ENCODE measurements at regions not wholly inside any gene's neighbourhood (a gene's known extent, or its start where the extent isn't known, plus 50 kb on each side); places are given as distances from the start of the nearest gene placed in this dataset.

DNA sequence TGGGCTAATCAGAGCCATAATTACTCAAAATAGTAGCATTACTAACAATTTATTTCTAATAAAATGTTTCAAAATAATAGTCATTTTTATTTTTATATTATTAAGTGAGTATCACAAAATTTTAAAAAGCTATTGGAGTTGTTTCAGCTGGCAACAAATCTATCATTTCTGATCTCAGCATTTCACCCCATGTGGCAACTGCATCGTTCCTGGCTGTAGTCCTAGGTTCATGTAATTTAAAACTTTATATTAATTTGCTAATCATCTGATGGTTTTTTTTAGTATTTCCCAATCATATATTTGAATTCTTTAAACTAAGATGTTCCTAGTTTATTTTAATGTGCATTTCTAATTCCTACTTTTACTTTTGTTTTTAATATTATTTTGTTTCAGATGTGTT lies 293.0 kb upstream of the AKR1E2 start:
- Histone ChIP-seq H3K36me3 (ENCODE audit: control insufficient read depth, insufficient read depth, low read length) (no peaks in the 10 kb centered on the region), H3K9me3 (ENCODE audit: control insufficient read depth in 2 of 2, low read length in 2 of 2) (no peaks in the 10 kb centered on the region), H3K27ac (ENCODE audit: insufficient read depth, low read length, poor library complexity, severe bottlenecking) (no peak overlapping the region), H3K4me1 (ENCODE audit: control insufficient read depth, insufficient read depth, low read length, poor library complexity, severe bottlenecking) (no peaks in the 10 kb centered on the region), H3K4me3 (ENCODE audit: low read depth, low read length) (no peak overlapping the region), H3K27me3 (ENCODE audit: control insufficient read depth, insufficient read depth, low read length) (no peaks in the 10 kb centered on the region)
- Mint-ChIP-seq H3K27ac (no peak overlapping the region), H3K36me3 (no peaks in the 10 kb centered on the region), H3K4me1 (no peaks in the 10 kb centered on the region), H3K27me3 (peaks cover 6% of the 10 kb centered on the region), H3K9me3 (peaks cover 0 to 15% (median 2%) of the 10 kb centered on the region in 7 donors), H3K4me3 (no peak overlapping the region)
- DNase-seq: no peak
- ATAC-seq (ENCODE audit: low read depth in 2 of 2): no peak

- Histone ChIP-seq H3K4me3 (ENCODE audit: low read depth, low read length) (no peak overlapping the region), H3K27ac (ENCODE audit: insufficient read depth, low read length, poor library complexity, severe bottlenecking) (no peak overlapping the region), H3K27me3 (ENCODE audit: control insufficient read depth, insufficient read depth, low read length) (no peaks in the 10 kb centered on the region), H3K9me3 (ENCODE audit: control insufficient read depth in 2 of 2, low read length in 2 of 2) (no peaks in the 10 kb centered on the region), H3K36me3 (ENCODE audit: control insufficient read depth, insufficient read depth, low read length) (no peaks in the 10 kb centered on the region), H3K4me1 (ENCODE audit: control insufficient read depth, insufficient read depth, low read length, poor library complexity, severe bottlenecking) (no peaks in the 10 kb centered on the region)
- no peak for DNase-seq
- Mint-ChIP-seq H3K27ac (no peak overlapping the region), H3K27me3 (peaks cover 6% of the 10 kb centered on the region), H3K36me3 (no peaks in the 10 kb centered on the region), H3K4me3 (no peak overlapping the region), H3K4me1 (no peaks in the 10 kb centered on the region), H3K9me3 (peaks cover 0 to 10% (median under 1%) of the 10 kb centered on the region in 7 donors)
- ATAC-seq (ENCODE audit: low read depth in 2 of 2): no peak
These were observed 293.5 kb upstream of the AKR1E2 start for GRCh38 chr10:4532467-4532866.

GRCh38 chr10:4532011-4532410 lies 294.0 kb upstream of the AKR1E2 start:
- H3K4me1 ChIP-seq (ENCODE audit: control insufficient read depth, insufficient read depth, low read length, poor library complexity, severe bottlenecking): no peaks in the 10 kb centered on the region
- no peak overlapping the region for H3K27ac ChIP-seq (ENCODE audit: insufficient read depth, low read length, poor library complexity, severe bottlenecking)
- peaks cover 6% of the 10 kb centered on the region for H3K27me3 Mint-ChIP-seq
- H3K27ac Mint-ChIP-seq: no peak overlapping the region
- H3K4me1 Mint-ChIP-seq: no peaks in the 10 kb centered on the region
- no peak overlapping the region for H3K4me3 ChIP-seq (ENCODE audit: low read depth, low read length)
- H3K36me3 Mint-ChIP-seq: no peaks in the 10 kb centered on the region
- no peak for DNase-seq
- no peak overlapping the region for H3K4me3 Mint-ChIP-seq
- no peak for ATAC-seq (ENCODE audit: low read depth in 2 of 2)
- H3K9me3 ChIP-seq (ENCODE audit: control insufficient read depth in 2 of 2, low read length in 2 of 2): no peaks in the 10 kb centered on the region
- peaks cover 0 to 7% (median 0%) of the 10 kb centered on the region in 7 donors for H3K9me3 Mint-ChIP-seq
- no peaks in the 10 kb centered on the region for H3K36me3 ChIP-seq (ENCODE audit: control insufficient read depth, insufficient read depth, low read length)
- no peaks in the 10 kb centered on the region for H3K27me3 ChIP-seq (ENCODE audit: control insufficient read depth, insufficient read depth, low read length)

DNA sequence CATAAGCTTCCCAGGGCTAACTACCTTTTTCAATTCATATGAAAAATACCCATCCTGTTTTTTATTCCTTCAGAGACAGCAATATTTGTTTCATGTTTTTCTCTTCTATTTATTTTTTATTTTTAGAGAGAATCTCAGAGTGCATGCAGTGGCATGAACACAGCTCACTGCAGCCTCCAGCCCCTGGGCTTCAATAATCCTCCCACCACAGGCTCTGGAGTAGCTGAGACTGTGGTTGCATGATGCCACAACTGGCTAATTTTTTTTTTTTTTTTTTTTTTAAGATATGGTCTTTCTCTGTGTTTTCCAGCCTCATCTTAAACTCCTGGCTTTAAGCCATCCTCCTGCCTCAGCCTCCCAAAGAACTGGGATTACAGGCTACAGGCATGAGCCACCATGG lies 296.7 kb upstream of the AKR1E2 start:
- H3K36me3 Mint-ChIP-seq: no peaks in the 10 kb centered on the region
- Histone ChIP-seq H3K4me3 (ENCODE audit: low read depth, low read length) (no peak overlapping the region), H3K36me3 (ENCODE audit: control insufficient read depth, insufficient read depth, low read length) (no peaks in the 10 kb centered on the region), H3K9me3 (ENCODE audit: control insufficient read depth in 2 of 2, low read length in 2 of 2) (no peaks in the 10 kb centered on the region), H3K27me3 (ENCODE audit: control insufficient read depth, insufficient read depth, low read length) (peaks cover 2% of the 10 kb centered on the region), H3K4me1 (ENCODE audit: control insufficient read depth, insufficient read depth, low read length, poor library complexity, severe bottlenecking) (no peaks in the 10 kb centered on the region), H3K27ac (ENCODE audit: insufficient read depth, low read length, poor library complexity, severe bottlenecking) (no peak overlapping the region)
- H3K4me1 Mint-ChIP-seq: no peaks in the 10 kb centered on the region
- DNase-seq (no peak), ATAC-seq (ENCODE audit: low read depth in 2 of 2) (no peak)
- peaks cover 0 to 2% (median 0%) of the 10 kb centered on the region in 7 donors for H3K9me3 Mint-ChIP-seq
- no peak overlapping the region for H3K27ac Mint-ChIP-seq
- H3K4me3 Mint-ChIP-seq: no peak overlapping the region
- H3K27me3 Mint-ChIP-seq: peaks cover 6% of the 10 kb centered on the region

DNA sequence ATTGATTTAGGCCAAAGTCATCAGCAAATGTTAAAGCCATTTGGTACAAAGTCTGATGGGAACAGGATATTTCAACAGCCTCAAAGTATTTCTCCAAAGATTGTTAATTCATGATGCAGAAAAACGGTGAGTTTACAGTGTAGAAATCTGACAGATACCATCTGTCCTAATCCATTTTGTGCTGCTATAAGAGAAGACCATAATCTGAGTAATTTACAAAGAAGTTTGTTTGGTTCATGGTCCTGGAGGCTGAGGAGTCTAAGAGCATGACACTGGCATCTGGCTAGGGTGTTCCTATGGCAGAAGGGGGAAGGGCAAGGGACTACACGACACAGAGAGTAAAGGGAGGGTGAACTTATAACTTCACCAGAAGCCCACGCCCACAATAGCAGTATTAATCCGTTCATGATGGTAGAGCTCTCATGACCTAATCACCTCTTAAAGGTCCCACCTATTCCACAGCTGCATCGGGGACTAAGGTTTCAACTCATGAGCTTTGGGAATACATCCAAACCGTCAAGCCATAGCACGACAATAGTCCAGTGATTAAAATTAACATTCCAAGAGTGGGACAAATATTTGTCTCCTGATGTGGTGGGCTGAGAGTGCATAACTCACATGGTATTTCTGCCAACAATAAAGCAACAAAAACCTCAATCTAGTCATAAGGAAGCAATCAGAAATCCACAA lies 298.6 kb upstream of the AKR1E2 start:
- peaks cover 0 to 2% (median 0%) of the 10 kb centered on the region in 7 donors for H3K9me3 Mint-ChIP-seq

DNA sequence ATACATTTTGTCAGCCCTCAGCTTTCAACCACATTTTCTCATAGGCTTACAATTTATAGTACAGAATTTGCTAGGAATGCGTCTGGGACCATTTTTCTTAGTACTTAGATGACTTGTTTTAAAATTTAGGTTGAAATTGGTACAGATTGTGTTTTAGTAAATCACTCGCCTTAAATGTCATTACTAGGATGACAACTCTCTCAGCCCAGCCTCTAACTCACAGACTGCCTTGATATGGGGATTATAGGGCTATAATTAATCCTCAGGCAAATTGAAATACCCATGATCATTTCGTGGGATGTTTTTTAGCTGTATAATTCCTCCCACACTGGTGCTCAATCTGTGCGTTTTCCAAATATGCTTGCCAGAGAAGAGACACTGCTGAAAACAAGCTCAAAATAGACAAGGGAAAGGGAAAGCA lies 299.7 kb upstream of the AKR1E2 start:
- Mint-ChIP-seq H3K4me1 (no peaks in the 10 kb centered on the region), H3K27ac (no peak overlapping the region), H3K27me3 (peaks cover 6% of the 10 kb centered on the region), H3K9me3 (peaks cover 0 to 2% (median 0%) of the 10 kb centered on the region in 7 donors), H3K4me3 (no peak overlapping the region), H3K36me3 (no peaks in the 10 kb centered on the region)
- no peak overlapping the region for H3K4me3 ChIP-seq (ENCODE audit: low read depth, low read length)
- no peaks in the 10 kb centered on the region for H3K9me3 ChIP-seq (ENCODE audit: control insufficient read depth in 2 of 2, low read length in 2 of 2)
- no peak overlapping the region for H3K27ac ChIP-seq (ENCODE audit: insufficient read depth, low read length, poor library complexity, severe bottlenecking)
- ATAC-seq (ENCODE audit: low read depth in 2 of 2) (no peak), DNase-seq (no peak)
- no peaks in the 10 kb centered on the region for H3K4me1 ChIP-seq (ENCODE audit: control insufficient read depth, insufficient read depth, low read length, poor library complexity, severe bottlenecking)
- H3K27me3 ChIP-seq (ENCODE audit: control insufficient read depth, insufficient read depth, low read length): peaks cover 4% of the 10 kb centered on the region
- no peaks in the 10 kb centered on the region for H3K36me3 ChIP-seq (ENCODE audit: control insufficient read depth, insufficient read depth, low read length)

More for the DNA sequence above, 298.6 kb upstream of the AKR1E2 start:
- H3K27ac Mint-ChIP-seq: no peak overlapping the region
- ATAC-seq (ENCODE audit: low read depth in 2 of 2): no peak
- Histone ChIP-seq H3K4me1 (ENCODE audit: control insufficient read depth, insufficient read depth, low read length, poor library complexity, severe bottlenecking) (no peaks in the 10 kb centered on the region), H3K4me3 (ENCODE audit: low read depth, low read length) (no peak overlapping the region), H3K27ac (ENCODE audit: insufficient read depth, low read length, poor library complexity, severe bottlenecking) (no peak overlapping the region), H3K27me3 (ENCODE audit: control insufficient read depth, insufficient read depth, low read length) (peaks cover 4% of the 10 kb centered on the region), H3K9me3 (ENCODE audit: control insufficient read depth in 2 of 2, low read length in 2 of 2) (no peaks in the 10 kb centered on the region), H3K36me3 (ENCODE audit: control insufficient read depth, insufficient read depth, low read length) (no peaks in the 10 kb centered on the region)
- no peak overlapping the region for H3K4me3 Mint-ChIP-seq
- no peak for DNase-seq
- H3K27me3 Mint-ChIP-seq: peaks cover 2% of the 10 kb centered on the region
- H3K4me1 Mint-ChIP-seq: no peaks in the 10 kb centered on the region
- no peaks in the 10 kb centered on the region for H3K36me3 Mint-ChIP-seq

- Mint-ChIP-seq H3K27ac (no peak overlapping the region), H3K27me3 (peaks cover 6% of the 10 kb centered on the region), H3K4me1 (no peaks in the 10 kb centered on the region), H3K4me3 (no peak overlapping the region), H3K9me3 (peaks cover 0 to 2% (median 0%) of the 10 kb centered on the region in 7 donors), H3K36me3 (no peaks in the 10 kb centered on the region)
- Histone ChIP-seq H3K36me3 (ENCODE audit: control insufficient read depth, insufficient read depth, low read length) (no peaks in the 10 kb centered on the region), H3K4me3 (ENCODE audit: low read depth, low read length) (no peak overlapping the region), H3K9me3 (ENCODE audit: control insufficient read depth in 2 of 2, low read length in 2 of 2) (no peaks in the 10 kb centered on the region), H3K27ac (ENCODE audit: insufficient read depth, low read length, poor library complexity, severe bottlenecking) (no peak overlapping the region), H3K27me3 (ENCODE audit: control insufficient read depth, insufficient read depth, low read length) (peaks cover 4% of the 10 kb centered on the region), H3K4me1 (ENCODE audit: control insufficient read depth, insufficient read depth, low read length, poor library complexity, severe bottlenecking) (no peaks in the 10 kb centered on the region)
- no peak for ATAC-seq (ENCODE audit: low read depth in 2 of 2)
- no peak for DNase-seq
These were observed 300.9 kb upstream of the AKR1E2 start for GRCh38 chr10:4525103-4525502.

DNA sequence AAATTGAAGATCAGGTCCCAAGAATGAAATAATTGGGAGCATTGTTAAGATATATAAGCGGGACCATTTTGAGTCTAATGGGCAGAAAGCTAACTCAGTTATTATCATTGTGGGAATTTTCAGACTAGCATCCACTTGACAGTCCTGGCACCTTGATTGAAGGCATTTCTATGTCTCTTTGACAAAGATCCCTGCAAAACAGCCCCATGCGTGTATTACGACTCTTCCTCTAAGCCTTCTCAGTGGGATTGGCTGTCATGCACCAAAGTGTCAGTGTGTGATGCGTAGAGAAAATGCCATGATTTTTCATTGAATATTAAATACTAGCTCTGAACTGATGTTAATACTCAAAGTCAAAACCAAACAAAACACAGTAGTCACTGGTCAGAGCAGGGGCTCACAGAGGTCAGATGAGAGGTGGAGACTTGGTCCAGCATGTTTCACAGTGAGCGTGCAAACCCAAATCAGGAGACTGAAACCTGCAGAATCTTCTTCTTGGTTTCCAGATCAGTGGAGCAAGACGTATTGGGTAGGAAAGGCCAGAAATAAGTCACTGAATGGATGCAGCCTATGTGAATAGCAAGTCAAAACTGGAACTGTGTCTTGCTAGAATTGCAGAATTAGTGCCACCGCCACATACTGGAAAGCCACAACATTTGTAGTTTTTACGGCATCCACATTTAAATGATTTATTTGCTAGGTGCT lies 303.6 kb upstream of the AKR1E2 start:
- H3K27me3 Mint-ChIP-seq: peaks cover 6% of the 10 kb centered on the region
- Histone ChIP-seq H3K4me1 (ENCODE audit: control insufficient read depth, insufficient read depth, low read length, poor library complexity, severe bottlenecking) (no peaks in the 10 kb centered on the region), H3K27me3 (ENCODE audit: control insufficient read depth, insufficient read depth, low read length) (peaks cover 8% of the 10 kb centered on the region), H3K4me3 (ENCODE audit: low read depth, low read length) (no peak overlapping the region), H3K27ac (ENCODE audit: insufficient read depth, low read length, poor library complexity, severe bottlenecking) (no peak overlapping the region), H3K36me3 (ENCODE audit: control insufficient read depth, insufficient read depth, low read length) (no peaks in the 10 kb centered on the region), H3K9me3 (ENCODE audit: control insufficient read depth in 2 of 2, low read length in 2 of 2) (peaks cover 0 to 2% of the 10 kb centered on the region in 2 experiments)
- H3K4me1 Mint-ChIP-seq: no peaks in the 10 kb centered on the region
- H3K9me3 Mint-ChIP-seq: no peaks in the 10 kb centered on the region
- DNase-seq: no peak
- no peak overlapping the region for H3K27ac Mint-ChIP-seq
- no peaks in the 10 kb centered on the region for H3K36me3 Mint-ChIP-seq
- no peak for ATAC-seq (ENCODE audit: low read depth in 2 of 2)
- H3K4me3 Mint-ChIP-seq: no peak overlapping the region

Data from CD4-positive, CD25-positive, alpha-beta regulatory T cell (primary cell).